Brain microvascular endothelial cell (primary cell): ENCODE measurements at regions not wholly inside any gene's neighbourhood (a gene's known extent, or its start where the extent isn't known, plus 50 kb on each side); places are given as distances from the start of the nearest gene placed in this dataset.

Experiments
- DNase-seq: peaks from one replicate; pipeline ENCODE4 v3.0.0-alpha.2; 2020
- H3K27ac ChIP-seq: fragments of 250-450 bp; sonication (Bioruptor Pico); 2 replicates; pipeline ENCODE4 v1.5.1; 2020; ENCODE audit warnings: mild to moderate bottlenecking, moderate library complexity
- H3K27me3 ChIP-seq: fragments of 250-450 bp; sonication (Bioruptor Pico); replicated peaks from 2 replicates; pipeline ENCODE4 v1.5.1; 2020; ENCODE audit warnings: mild to moderate bottlenecking
- H3K36me3 ChIP-seq: fragments of 250-450 bp; sonication (Bioruptor Pico); replicated peaks from 2 replicates; pipeline ENCODE4 v1.5.1; 2020; ENCODE audit warnings: mild to moderate bottlenecking
- H3K4me3 ChIP-seq: 2 replicates; pipeline ENCODE4 v1.5.1; 2011; ENCODE audit warnings: low read depth, mild to moderate bottlenecking, control low read depth, low read length, moderate library complexity
- CTCF ChIP-seq: IDR thresholded peaks from 2 replicates; pipeline ENCODE4 v1.5.1; 2011; ENCODE audit warnings: low read depth, mild to moderate bottlenecking, moderate library complexity, low read length, control low read depth, inconsistent platforms; ENCODE audit errors: missing control alignments
- in situ Hi-C: cut with HindIII; loops from 2 replicates; pipeline ENCODE4 v1.10.0; 2017; ENCODE audit warnings: low sequenced_read_pairs, low pct_ligation_motif_present

GRCh38 chr2:198220763-198221610, 416.6 kb downstream of the PLCL1 start:
- in situ Hi-C loops, result no loop called here
- Histone ChIP-seq H3K27me3 (no peaks in the 10 kb centered on the region), H3K27ac (no peak overlapping the region), H3K4me3 (no peak overlapping the region), H3K36me3 (no peaks in the 10 kb centered on the region)
- DNase-seq, result no peak
- no peak for TF ChIP-seq CTCF

- H3K36me3 ChIP-seq, result no peaks in the 10 kb centered on the region
- DNase-seq, result no peak
- no peak for TF ChIP-seq CTCF
- in situ Hi-C loops, result no loop called here
- no peaks in the 10 kb centered on the region for H3K27me3 ChIP-seq
- H3K4me3 ChIP-seq, result no peak overlapping the region
- no peak overlapping the region for H3K27ac ChIP-seq
These were observed 414.9 kb downstream of the PLCL1 start for GRCh38 chr2:198219292-198219691.

GRCh38 chr2:198214114-198214596, 409.8 kb downstream of the PLCL1 start:
- DNase-seq, result no peak
- Histone ChIP-seq H3K27me3 (no peaks in the 10 kb centered on the region), H3K36me3 (no peaks in the 10 kb centered on the region), H3K4me3 (no peak overlapping the region), H3K27ac (no peak overlapping the region)
- TF ChIP-seq CTCF, result no peak
- in situ Hi-C loops, result no loop called here

- no peak for DNase-seq
- in situ Hi-C loops, result no loop called here
- no peak for TF ChIP-seq CTCF
These were observed 408.9 kb downstream of the PLCL1 start for GRCh38 chr2:198213253-198213652.

GRCh38 chr2:198211706-198212105, 407.3 kb downstream of the PLCL1 start:
- Histone ChIP-seq H3K36me3 (no peaks in the 10 kb centered on the region), H3K27ac (no peak overlapping the region), H3K4me3 (no peak overlapping the region), H3K27me3 (no peaks in the 10 kb centered on the region)
- TF ChIP-seq CTCF, result no peak
- in situ Hi-C loops, result no loop called here
- no peak for DNase-seq

More at GRCh38 chr2:198213253-198213652, 408.9 kb downstream of the PLCL1 start:
- Histone ChIP-seq H3K36me3 (no peaks in the 10 kb centered on the region), H3K27me3 (no peaks in the 10 kb centered on the region), H3K27ac (no peak overlapping the region), H3K4me3 (no peak overlapping the region)
